ENCODE measurements at regions not wholly inside any gene's neighbourhood (a gene's known extent, or its start where the extent isn't known, plus 50 kb on each side); places are given as distances from the start of the nearest gene placed in this dataset.
"Not testable (repeated sequence)": the region's sequence is repeated elsewhere in the genome, so short reads cannot be mapped to it uniquely, and the experiment has no call there.

DNA sequence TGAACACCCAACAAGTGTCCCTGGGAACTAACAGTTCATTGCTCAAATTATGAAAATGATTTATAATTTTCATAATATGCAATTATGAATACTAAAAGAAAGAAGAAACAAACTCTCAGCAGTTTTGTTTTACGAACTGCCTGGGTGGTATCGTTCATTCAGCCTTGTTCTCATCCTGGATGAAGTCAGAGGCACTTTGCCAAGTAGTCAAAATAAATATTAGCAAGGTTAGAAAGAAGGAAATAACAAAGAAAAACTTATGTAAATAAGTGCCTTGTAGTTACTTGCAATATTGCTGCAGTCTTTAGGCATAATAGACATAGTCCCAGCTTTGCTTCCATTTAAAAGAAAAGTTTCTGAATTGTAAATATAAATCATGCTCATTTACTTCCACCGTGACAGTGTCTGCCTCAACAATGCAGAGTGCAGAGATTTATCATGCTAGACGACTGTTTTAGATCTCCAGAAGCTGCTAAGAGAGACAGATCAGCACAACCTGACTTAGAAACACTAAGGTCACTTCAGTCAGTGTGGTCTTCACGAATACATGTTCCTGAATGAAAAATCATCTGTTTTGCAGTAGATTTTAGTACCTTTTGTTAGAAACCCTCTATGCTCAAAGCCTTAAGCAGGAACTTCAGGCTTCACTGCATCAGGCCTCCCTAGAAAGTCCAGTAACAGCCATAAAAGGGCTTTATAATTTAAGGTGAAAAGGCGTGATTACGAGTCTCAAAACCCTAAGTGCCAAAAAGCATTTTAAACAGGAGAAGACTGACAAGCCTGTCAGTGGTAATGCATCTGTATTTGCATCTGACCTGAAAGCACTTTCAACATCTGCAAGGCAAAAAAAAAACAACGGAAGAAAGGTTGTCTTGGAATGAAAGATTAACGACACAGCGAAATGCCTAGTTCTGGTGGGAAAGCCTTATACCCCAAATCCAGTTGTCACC, 92.1 kb downstream of the TMEM167A start:
- intact Hi-C loops (cut with DNase I; ENCODE audit: low total_unique reads): no loop called here
- Histone ChIP-seq H3K27me3 (no peaks in the 10 kb centered on the region), H3K36me3 (no peaks in the 10 kb centered on the region), H3K4me1 (no peaks in the 10 kb centered on the region), H3K4me3 (no peak overlapping the region), H3K27ac (no peak overlapping the region), H3K9me3 (no peaks in the 10 kb centered on the region)
- TF ChIP-seq, protein P1, sequence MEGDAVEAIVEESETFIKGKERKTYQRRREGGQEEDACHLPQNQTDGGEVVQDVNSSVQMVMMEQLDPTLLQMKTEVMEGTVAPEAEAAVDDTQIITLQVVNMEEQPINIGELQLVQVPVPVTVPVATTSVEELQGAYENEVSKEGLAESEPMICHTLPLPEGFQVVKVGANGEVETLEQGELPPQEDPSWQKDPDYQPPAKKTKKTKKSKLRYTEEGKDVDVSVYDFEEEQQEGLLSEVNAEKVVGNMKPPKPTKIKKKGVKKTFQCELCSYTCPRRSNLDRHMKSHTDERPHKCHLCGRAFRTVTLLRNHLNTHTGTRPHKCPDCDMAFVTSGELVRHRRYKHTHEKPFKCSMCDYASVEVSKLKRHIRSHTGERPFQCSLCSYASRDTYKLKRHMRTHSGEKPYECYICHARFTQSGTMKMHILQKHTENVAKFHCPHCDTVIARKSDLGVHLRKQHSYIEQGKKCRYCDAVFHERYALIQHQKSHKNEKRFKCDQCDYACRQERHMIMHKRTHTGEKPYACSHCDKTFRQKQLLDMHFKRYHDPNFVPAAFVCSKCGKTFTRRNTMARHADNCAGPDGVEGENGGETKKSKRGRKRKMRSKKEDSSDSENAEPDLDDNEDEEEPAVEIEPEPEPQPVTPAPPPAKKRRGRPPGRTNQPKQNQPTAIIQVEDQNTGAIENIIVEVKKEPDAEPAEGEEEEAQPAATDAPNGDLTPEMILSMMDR (IDR thresholded peaks at IDR 0.05): no peak
- no peak for TF ChIP-seq POLR2A (IDR thresholded peaks at IDR 0.05)
- DNase-seq: no peak

DNA sequence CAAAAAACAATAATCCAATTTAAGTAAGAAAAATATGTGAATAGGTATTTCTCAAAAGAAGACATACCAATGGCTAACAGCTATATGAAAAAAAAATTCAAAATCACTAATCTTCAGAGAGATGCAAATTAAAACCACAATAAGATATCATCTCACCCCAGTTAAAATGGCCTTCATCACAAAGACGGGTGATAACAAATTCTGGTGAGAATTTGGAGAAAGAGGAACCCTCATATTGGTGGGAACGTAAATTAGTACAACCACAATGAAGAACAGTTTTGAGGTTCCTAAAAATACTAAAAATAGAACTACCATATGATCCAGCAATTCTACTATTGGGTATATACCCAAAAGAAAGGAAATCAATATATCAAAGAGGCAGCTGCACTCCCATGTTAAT, 94.3 kb downstream of the TMEM167A start:
- no peaks in the 10 kb centered on the region for H3K9me3 ChIP-seq
- no peak overlapping the region for H3K27ac ChIP-seq
- intact Hi-C loops (cut with DNase I; ENCODE audit: low total_unique reads): no loop called here
- no peak for TF ChIP-seq POLR2A (IDR thresholded peaks at IDR 0.05)
- TF ChIP-seq, protein P1 (IDR thresholded peaks at IDR 0.05): no peak
- H3K4me3 ChIP-seq: no peak overlapping the region
- H3K4me1 ChIP-seq: no peaks in the 10 kb centered on the region
- H3K27me3 ChIP-seq: no peaks in the 10 kb centered on the region
- no peaks in the 10 kb centered on the region for H3K36me3 ChIP-seq
- DNase-seq: no peak

DNA sequence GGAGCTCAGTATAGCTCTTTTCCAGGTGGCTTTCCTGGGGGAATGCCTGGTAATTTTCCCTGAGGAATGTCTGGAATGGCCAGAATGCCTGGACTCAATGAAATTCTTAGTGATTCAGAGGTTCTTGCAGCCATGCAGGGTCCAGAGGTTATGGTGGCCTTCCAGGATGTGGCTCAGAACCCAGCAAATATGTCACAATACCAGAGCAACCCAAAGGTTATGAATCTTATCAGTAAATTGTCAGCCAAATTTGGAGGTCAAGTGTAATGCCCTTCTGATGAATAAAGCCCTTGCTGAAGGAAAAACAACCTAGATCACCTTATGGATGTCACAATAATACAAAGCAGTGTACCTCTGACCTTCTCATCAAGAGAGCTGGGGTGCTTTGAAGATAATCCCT, 100.3 kb downstream of the TMEM167A start:
- H3K36me3 ChIP-seq; H3K4me1 ChIP-seq; H3K27ac ChIP-seq; H3K27me3 ChIP-seq; intact Hi-C loops (cut with DNase I; ENCODE audit: low total_unique reads); H3K9me3 ChIP-seq; H3K4me3 ChIP-seq; DNase-seq: not testable (repeated sequence)

DNA sequence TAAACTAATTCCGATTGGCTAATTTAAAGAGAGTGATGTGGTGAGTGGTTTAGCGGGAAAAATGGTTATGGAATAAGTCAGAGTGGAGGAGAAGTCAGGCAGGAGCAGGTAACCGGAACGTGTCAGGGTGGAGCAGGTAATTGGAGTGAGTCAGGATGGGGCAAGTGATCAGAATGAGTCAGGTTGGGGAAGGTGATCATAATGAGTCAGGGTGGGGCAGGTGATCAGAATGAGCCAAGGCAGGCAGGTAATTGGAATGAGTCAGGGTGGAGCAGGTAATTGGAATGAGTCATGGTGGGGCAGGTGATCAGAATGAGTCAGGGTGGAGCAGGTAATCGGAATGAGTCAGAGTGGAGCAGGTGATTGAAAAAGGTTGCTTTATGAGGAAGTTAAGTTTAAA, 101.4 kb downstream of the TMEM167A start:
- no peaks in the 10 kb centered on the region for H3K9me3 ChIP-seq
- no peak for DNase-seq
- no peak overlapping the region for H3K4me3 ChIP-seq
- H3K27ac ChIP-seq: no peak overlapping the region
- no peaks in the 10 kb centered on the region for H3K36me3 ChIP-seq
- no peaks in the 10 kb centered on the region for H3K4me1 ChIP-seq
- no peaks in the 10 kb centered on the region for H3K27me3 ChIP-seq
- intact Hi-C loops (cut with DNase I; ENCODE audit: low total_unique reads): no loop called here
- TF ChIP-seq, protein P1 (IDR thresholded peaks at IDR 0.05): no peak
- no peak for TF ChIP-seq POLR2A (IDR thresholded peaks at IDR 0.05)

DNA sequence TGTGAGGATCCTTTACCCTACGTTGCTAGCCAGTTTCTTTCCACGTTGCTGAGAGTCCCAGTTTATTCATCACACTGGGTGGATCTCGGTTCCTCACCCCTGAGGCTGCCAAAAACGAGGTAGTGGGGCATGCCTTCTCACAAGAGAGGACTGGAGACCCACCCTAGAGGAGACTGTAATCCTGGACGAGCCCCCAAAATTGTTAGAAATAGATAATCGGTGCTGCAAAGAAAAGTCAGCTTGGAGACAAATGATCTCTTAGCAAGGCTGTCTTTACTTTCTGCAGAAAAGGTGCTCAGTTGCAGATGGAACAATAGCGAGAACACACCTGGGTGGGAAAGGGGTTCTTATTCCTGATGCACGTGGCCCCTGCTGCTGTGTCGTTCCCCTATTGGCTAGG, 101.8 kb downstream of the TMEM167A start:
- TF ChIP-seq, protein P1 (IDR thresholded peaks at IDR 0.05): no peak
- TF ChIP-seq POLR2A (IDR thresholded peaks at IDR 0.05): no peak
- no peak for DNase-seq

DNA sequence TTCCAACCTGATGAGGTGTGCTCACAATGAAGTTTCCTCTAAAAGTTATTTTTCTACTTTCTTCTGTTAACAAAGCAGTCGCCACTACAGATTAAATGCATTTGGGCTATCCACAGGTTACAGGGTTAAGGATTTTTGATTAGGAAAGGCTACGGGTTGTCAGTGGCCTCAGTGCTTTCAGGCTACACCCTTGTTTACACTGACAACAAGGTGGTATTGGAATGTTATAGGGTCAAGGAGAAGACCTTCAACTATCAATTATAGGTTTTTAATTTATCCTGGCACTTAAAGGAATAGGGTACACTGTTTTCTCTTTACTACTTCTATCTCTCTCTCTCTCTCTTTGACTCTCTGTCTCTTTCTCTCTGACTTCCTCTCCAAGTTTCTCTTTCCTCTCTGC, 102.8 kb downstream of the TMEM167A start:
- intact Hi-C loops (cut with DNase I; ENCODE audit: low total_unique reads); H3K9me3 ChIP-seq; H3K27me3 ChIP-seq; H3K36me3 ChIP-seq; H3K4me3 ChIP-seq; H3K4me1 ChIP-seq; H3K27ac ChIP-seq; DNase-seq: not testable (repeated sequence)

More for the DNA sequence above, 101.8 kb downstream of the TMEM167A start:
- no peak overlapping the region for H3K27ac ChIP-seq
- no peaks in the 10 kb centered on the region for H3K36me3 ChIP-seq
- no peak overlapping the region for H3K4me3 ChIP-seq
- H3K9me3 ChIP-seq: no peaks in the 10 kb centered on the region
- intact Hi-C loops (cut with DNase I; ENCODE audit: low total_unique reads): no loop called here
- H3K4me1 ChIP-seq: no peaks in the 10 kb centered on the region
- H3K27me3 ChIP-seq: no peaks in the 10 kb centered on the region

Measured in uterus (tissue), 3 donors.